GM18907 (cell line): ENCODE measurements at regions not wholly inside any gene's neighbourhood (a gene's known extent, or its start where the extent isn't known, plus 50 kb on each side); places are given as distances from the start of the nearest gene placed in this dataset.

ENCODE experiments used
- ATAC-seq: cut with Tn5 transposase; IDR thresholded peaks from one replicate; pipeline ENCODE4 v1.9.1; 2021; ENCODE audit warnings: mild to moderate bottlenecking, moderate library complexity; ENCODE audit not compliant: unreplicated experiment

- no peak for ATAC-seq
Observed at GRCh38 chr13:82740442-82740841, 1141.8 kb downstream of the SLITRK1 start.

GRCh38 chr13:82739881-82740280, 1142.4 kb downstream of the SLITRK1 start:
- no peak for ATAC-seq

GRCh38 chr13:82729401-82729800, 1152.9 kb downstream of the SLITRK1 start:
- no peak for ATAC-seq

- ATAC-seq, result no peak
Observed at GRCh38 chr13:82720986-82721385, 1161.3 kb downstream of the SLITRK1 start.

- ATAC-seq, result no peak
Observed at GRCh38 chr13:82719987-82720386, 1162.3 kb downstream of the SLITRK1 start.

- ATAC-seq, result no peak
Observed at GRCh38 chr13:82717249-82717648, 1165.0 kb downstream of the SLITRK1 start.

- no peak for ATAC-seq
Observed at GRCh38 chr13:82713687-82714405, 1168.4 kb downstream of the SLITRK1 start.

- ATAC-seq, result no peak
Observed at GRCh38 chr13:82702513-82702912, 1179.8 kb downstream of the SLITRK1 start.

- no peak for ATAC-seq
Observed at GRCh38 chr13:82701020-82701419, 1181.3 kb downstream of the SLITRK1 start.

GRCh38 chr13:82698941-82699340, 1183.3 kb downstream of the SLITRK1 start:
- ATAC-seq, result no peak

- no peak for ATAC-seq
Observed at GRCh38 chr13:82698383-82698782, 1183.9 kb downstream of the SLITRK1 start.

- ATAC-seq, result no peak
Observed at GRCh38 chr13:82693607-82694006, 1188.7 kb downstream of the SLITRK1 start.

- ATAC-seq, result peak; percentile 83
Observed at GRCh38 chr13:82688400-82688994, 1193.8 kb downstream of the SLITRK1 start.

GRCh38 chr13:82687884-82688283, 1194.4 kb downstream of the SLITRK1 start:
- no peak for ATAC-seq

GRCh38 chr13:82681535-82681934, 1200.7 kb downstream of the SLITRK1 start:
- no peak for ATAC-seq

- ATAC-seq, result no peak
Observed at GRCh38 chr13:82678052-82678451, 1204.2 kb downstream of the SLITRK1 start.

- ATAC-seq, result no peak
Observed at GRCh38 chr13:82675024-82675423, 1207.2 kb downstream of the SLITRK1 start.

GRCh38 chr13:82674546-82674945, 1207.7 kb downstream of the SLITRK1 start:
- no peak for ATAC-seq

GRCh38 chr13:82672248-82672647, 1210.0 kb downstream of the SLITRK1 start:
- no peak for ATAC-seq

GRCh38 chr13:82664183-82664582, 1218.1 kb downstream of the SLITRK1 start:
- no peak for ATAC-seq

GRCh38 chr13:82661126-82661525, 1221.1 kb downstream of the SLITRK1 start:
- no peak for ATAC-seq

- ATAC-seq, result no peak
Observed at GRCh38 chr13:82658811-82659210, 1223.5 kb downstream of the SLITRK1 start.

GRCh38 chr13:82657471-82657870, 1224.8 kb downstream of the SLITRK1 start:
- no peak for ATAC-seq
